ENCODE measurements at regions not wholly inside any gene's neighbourhood (a gene's known extent, or its start where the extent isn't known, plus 50 kb on each side); places are given as distances from the start of the nearest gene placed in this dataset.

DNA sequence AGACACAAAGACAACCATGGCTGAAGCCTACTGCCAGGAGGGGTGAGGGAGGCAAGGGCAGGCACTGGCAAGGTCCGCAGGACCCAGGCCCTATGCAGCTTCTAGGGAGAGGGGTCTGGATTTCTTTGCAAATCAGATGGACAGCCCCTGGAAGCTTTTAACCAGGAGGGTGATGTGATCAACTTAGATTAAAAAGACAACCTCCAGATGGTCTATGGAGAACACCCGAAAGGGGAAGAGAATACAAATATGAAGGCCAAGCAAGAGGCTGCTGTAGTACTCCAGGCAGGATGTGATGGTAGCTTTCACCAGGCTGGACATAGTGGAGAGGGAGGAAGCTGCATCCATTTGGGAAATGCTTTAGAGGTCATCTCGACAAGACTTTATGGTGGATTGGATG lies 83.3 kb upstream of the TSPAN11 start:
- TF ChIP-seq, protein P1, sequence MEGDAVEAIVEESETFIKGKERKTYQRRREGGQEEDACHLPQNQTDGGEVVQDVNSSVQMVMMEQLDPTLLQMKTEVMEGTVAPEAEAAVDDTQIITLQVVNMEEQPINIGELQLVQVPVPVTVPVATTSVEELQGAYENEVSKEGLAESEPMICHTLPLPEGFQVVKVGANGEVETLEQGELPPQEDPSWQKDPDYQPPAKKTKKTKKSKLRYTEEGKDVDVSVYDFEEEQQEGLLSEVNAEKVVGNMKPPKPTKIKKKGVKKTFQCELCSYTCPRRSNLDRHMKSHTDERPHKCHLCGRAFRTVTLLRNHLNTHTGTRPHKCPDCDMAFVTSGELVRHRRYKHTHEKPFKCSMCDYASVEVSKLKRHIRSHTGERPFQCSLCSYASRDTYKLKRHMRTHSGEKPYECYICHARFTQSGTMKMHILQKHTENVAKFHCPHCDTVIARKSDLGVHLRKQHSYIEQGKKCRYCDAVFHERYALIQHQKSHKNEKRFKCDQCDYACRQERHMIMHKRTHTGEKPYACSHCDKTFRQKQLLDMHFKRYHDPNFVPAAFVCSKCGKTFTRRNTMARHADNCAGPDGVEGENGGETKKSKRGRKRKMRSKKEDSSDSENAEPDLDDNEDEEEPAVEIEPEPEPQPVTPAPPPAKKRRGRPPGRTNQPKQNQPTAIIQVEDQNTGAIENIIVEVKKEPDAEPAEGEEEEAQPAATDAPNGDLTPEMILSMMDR (conservative IDR thresholded peaks at IDR 0.05; ENCODE audit: low read depth, low read length), result no peak
- no peak overlapping the region for H3K4me3 ChIP-seq (ENCODE audit: low read length)
- no peak for DNase-seq (ENCODE audit: low read depth)

DNA sequence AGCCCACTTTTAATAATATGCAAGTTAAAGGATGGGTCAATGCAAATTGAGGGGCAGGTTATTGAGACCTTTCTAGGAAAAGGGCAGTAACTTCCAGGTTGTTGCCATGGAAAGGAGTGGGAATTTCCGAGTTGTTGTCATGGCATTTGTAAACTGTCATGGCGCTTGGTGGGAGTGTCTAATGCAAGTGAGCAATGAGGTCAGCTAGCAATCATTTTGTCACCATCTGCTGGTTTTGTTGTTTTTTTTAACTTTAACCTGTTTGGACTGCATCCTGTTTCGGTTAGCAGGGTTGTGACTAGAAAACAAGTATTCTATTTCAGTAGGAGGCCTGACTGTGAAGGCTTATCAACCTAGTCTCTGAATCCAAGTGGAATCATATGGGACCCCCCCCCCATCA lies 85.8 kb upstream of the TSPAN11 start:
- H3K4me3 ChIP-seq (ENCODE audit: low read length), result no peak overlapping the region
- TF ChIP-seq, protein P1 (conservative IDR thresholded peaks at IDR 0.05; ENCODE audit: low read depth, low read length), result no peak
- DNase-seq (ENCODE audit: low read depth), result no peak

DNA sequence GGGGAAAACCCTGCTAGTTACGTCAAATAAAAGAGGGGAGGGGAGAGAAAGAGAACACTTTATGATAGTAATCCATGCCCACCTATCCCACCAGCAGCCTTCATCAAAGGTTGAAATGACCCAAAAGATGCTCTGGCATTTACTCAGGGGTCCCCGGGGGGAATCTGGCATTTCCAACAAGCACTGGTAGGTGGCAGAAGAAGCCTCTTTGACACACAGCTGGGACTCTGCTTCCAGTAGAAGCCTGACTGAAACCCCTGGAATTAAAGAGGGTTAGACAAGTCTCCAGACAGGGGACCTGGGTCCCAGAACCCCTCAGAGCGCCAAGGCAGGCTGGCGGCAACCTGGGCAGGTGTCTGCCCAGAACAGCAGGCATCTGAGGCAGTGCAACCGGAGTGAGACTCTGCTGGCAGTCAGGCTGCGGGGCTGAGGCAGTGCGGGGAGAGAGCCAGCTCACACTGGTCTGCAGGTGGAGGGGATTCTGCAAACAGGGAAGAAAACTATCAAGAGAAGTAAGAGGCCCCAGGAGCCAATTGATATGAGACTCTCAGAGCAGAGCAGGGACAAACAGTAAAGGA lies 85.0 kb upstream of the CAPRIN2 start:
- TF ChIP-seq, protein P1 (conservative IDR thresholded peaks at IDR 0.05; ENCODE audit: low read depth, low read length), result no peak
- no peak for DNase-seq (ENCODE audit: low read depth)
- H3K4me3 ChIP-seq (ENCODE audit: low read length), result no peak overlapping the region

DNA sequence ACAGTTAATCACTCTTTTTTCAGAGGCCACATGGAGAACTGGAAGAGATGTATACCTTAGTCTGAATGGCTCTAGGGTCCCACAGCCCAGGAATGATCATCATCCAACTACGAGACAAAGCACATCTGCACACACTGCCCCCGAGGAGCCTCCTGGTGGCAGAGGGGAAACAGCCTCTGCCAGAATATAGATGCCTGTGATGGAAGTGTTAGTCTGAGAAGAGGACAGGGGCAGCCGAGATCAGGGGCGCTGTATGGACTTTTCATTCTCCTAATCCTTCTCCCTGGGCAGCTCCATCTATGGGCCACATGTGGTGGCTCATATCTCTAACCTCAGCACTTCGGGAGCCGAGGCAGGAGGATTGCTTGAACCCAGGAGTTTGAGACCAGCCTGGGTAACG lies 82.8 kb upstream of the CAPRIN2 start:
- DNase-seq (ENCODE audit: low read depth), result no peak
- TF ChIP-seq, protein P1 (conservative IDR thresholded peaks at IDR 0.05; ENCODE audit: low read depth, low read length), result peak; percentile 14
- no peak overlapping the region for H3K4me3 ChIP-seq (ENCODE audit: low read length)

DNA sequence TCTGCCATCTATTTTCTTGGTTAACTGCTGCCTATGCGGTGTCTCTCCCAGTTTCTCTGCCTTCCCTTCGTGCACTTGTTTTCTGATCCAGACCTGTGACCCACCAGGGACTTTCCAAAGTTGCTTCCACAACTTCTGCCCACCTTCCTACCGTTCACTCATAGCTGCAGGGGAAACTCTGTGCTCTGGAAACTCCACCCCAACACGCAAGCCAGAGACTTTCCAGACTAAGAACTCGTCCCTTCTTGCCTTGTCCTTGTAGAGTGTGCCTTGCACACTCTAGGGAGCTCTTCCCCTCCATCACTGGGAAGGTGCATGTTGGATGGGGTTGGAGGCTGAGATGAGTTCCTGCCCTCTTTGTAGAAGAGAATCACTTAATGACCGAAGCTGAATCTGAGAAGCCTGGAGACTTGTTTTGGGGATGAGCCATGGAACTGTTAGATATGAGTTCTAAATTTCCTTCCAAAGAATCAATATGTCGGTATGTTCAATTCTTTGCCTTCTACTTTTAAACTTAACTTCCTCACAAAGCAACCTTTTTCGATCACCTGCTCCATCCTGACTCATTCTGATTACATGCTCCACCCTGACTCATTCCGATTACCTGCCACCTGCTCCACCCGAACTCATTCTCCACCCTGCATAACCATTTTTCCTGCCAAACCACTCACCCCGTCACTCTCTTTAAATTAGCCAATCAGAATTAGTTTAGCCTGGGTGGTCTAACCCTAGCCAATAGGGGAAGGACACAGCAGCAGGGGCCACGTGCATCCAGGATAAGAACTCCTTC lies 82.1 kb upstream of the CAPRIN2 start:
- DNase-seq (ENCODE audit: low read depth), result no peak
- H3K4me3 ChIP-seq (ENCODE audit: low read length), result no peak overlapping the region
- TF ChIP-seq, protein P1 (conservative IDR thresholded peaks at IDR 0.05; ENCODE audit: low read depth, low read length), result no peak

DNA sequence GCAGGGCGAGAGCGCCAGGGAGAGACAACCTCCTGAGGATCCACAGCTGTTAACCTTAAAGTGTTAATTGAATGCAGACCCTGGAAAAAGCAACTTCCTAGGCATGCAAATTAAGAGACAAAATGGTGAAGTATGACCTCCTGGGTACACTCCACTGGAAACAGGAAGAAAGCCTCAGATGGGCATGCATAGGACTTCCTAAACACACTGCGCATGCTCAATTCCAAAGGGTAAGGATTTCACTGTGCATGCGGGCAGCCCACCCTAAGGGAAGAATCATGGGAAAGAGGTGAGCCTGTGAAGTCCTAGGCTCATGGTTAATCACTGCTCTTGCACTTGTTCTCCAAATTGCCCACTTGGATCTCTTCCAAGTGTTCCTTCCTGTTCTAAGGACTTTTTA lies 80.5 kb upstream of the CAPRIN2 start:
- no peak overlapping the region for H3K4me3 ChIP-seq (ENCODE audit: low read length)
- TF ChIP-seq, protein P1 (conservative IDR thresholded peaks at IDR 0.05; ENCODE audit: low read depth, low read length), result no peak
- no peak for DNase-seq (ENCODE audit: low read depth)

DNA sequence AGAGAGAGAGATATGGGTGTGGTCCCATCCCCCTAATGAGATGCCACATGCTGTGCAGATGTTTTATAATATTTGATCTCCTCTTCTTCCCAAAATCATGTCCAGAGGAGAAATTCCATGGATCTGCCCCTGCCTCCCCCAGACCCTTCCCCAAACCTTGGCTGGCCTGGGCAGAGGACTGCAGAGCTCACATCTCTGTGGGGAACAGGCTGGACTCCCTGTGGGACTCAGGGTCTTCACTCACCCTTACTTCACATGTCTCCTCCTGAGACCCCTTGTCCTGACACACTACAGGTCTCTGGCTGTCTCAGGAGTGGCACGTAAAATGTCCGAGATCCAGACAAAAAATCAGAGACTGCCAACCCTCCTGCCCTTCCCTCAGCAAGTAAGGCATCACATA lies 76.0 kb upstream of the CAPRIN2 start:
- TF ChIP-seq, protein P1 (conservative IDR thresholded peaks at IDR 0.05; ENCODE audit: low read depth, low read length), result no peak
- H3K4me3 ChIP-seq (ENCODE audit: low read length), result no peak overlapping the region
- no peak for DNase-seq (ENCODE audit: low read depth)
